Uterus (tissue), 2 donors: ENCODE measurements at regions not wholly inside any gene's neighbourhood (a gene's known extent, or its start where the extent isn't known, plus 50 kb on each side); places are given as distances from the start of the nearest gene placed in this dataset.

Source experiments
- CTCF ChIP-seq, 4 experiments: fragments of 200-600 bp in 2 of 4; fragments of 450-650 bp in 2 of 4; sonication (generic) in 2 of 4; IDR thresholded peaks; one replicate each; pipeline ENCODE4 v1.5.1; 2016 to 2019; ENCODE audit warnings: antibody characterized with exemption in 4 of 4, mild to moderate bottlenecking in 2 of 4, moderate library complexity in 1 of 4
- POLR2A ChIP-seq, 2 donors: fragments of 450-650 bp; IDR thresholded peaks; one replicate each; pipeline ENCODE4 v1.6.1; 2016; ENCODE audit warnings: antibody characterized with exemption in 2 of 2, mild to moderate bottlenecking in 1 of 2, moderate library complexity in 1 of 2

DNA sequence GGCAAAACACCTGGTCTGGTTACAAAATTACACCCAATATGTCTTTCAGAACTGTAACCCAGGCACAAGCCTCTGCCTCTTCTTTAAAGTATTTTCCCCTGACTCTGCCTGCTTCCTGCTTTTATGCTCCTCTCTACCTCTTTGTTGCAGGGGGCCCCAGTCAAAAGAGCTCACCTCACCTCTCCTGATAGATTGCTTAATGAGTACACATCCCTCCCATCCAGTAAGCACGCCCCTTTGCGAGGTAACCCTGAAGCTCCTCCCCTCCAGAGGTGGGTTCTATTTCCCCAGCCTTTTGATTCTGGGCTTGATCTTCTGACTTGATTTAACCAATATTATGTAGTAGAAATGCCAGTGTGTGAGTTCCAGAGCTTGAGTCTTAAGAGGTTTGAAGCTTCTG is 56.6 kb upstream of the EYA2 start:
- TF ChIP-seq CTCF (IDR thresholded peaks at IDR 0.05) (no peak), POLR2A (IDR thresholded peaks at IDR 0.05) (no peak)
